ENCODE measurements at regions not wholly inside any gene's neighbourhood (a gene's known extent, or its start where the extent isn't known, plus 50 kb on each side); places are given as distances from the start of the nearest gene placed in this dataset.
"Not testable (repeated sequence)": the region's sequence is repeated elsewhere in the genome, so short reads cannot be mapped to it uniquely, and the experiment has no call there.

GRCh38 chr11:69948256-69949141, 129.3 kb upstream of the FGF3 start:
- H3K27ac ChIP-seq (ENCODE audit: low read depth, low read length), result no peak overlapping the region
- no peaks in the 10 kb centered on the region for H3K36me3 ChIP-seq (ENCODE audit: control insufficient read depth, insufficient read depth, low read length)
- no peak overlapping the region for H3K9ac ChIP-seq (ENCODE audit: low read length)

GRCh38 chr11:69949327-69949726, 128.8 kb upstream of the ANO1 start:
- Histone ChIP-seq H3K4me3 (ENCODE audit: low read length) (no peak overlapping the region), H3K27ac (ENCODE audit: low read depth, low read length) (no peak overlapping the region), H3K36me3 (ENCODE audit: control insufficient read depth, insufficient read depth, low read length) (no peaks in the 10 kb centered on the region), H3K9ac (ENCODE audit: low read length) (no peak overlapping the region), H3K27me3 (ENCODE audit: control insufficient read depth, insufficient read depth, low read length) (peaks cover under 1% of the 10 kb centered on the region), H3K4me1 (ENCODE audit: control insufficient read depth, insufficient read depth, low read length) (no peaks in the 10 kb centered on the region)

More at GRCh38 chr11:69948256-69949141, 129.3 kb upstream of the FGF3 start:
- Histone ChIP-seq H3K4me1 (ENCODE audit: control insufficient read depth, insufficient read depth, low read length) (no peaks in the 10 kb centered on the region), H3K27me3 (ENCODE audit: control insufficient read depth, insufficient read depth, low read length) (peaks cover 2% of the 10 kb centered on the region), H3K4me3 (ENCODE audit: low read length) (no peak overlapping the region)

- Histone ChIP-seq H3K27me3 (ENCODE audit: control insufficient read depth, insufficient read depth, low read length) (no peaks in the 10 kb centered on the region), H3K9ac (ENCODE audit: low read length) (no peak overlapping the region), H3K36me3 (ENCODE audit: control insufficient read depth, insufficient read depth, low read length) (no peaks in the 10 kb centered on the region), H3K4me3 (ENCODE audit: low read length) (no peak overlapping the region), H3K4me1 (ENCODE audit: control insufficient read depth, insufficient read depth, low read length) (no peaks in the 10 kb centered on the region), H3K27ac (ENCODE audit: low read depth, low read length) (no peak overlapping the region)
Measured at GRCh38 chr11:69950120-69950519, 128.0 kb upstream of the ANO1 start.

- H3K9ac ChIP-seq (ENCODE audit: low read length), result no peak overlapping the region
- no peaks in the 10 kb centered on the region for H3K27me3 ChIP-seq (ENCODE audit: control insufficient read depth, insufficient read depth, low read length)
- H3K4me1 ChIP-seq (ENCODE audit: control insufficient read depth, insufficient read depth, low read length), result no peaks in the 10 kb centered on the region
- no peaks in the 10 kb centered on the region for H3K36me3 ChIP-seq (ENCODE audit: control insufficient read depth, insufficient read depth, low read length)
- H3K4me3 ChIP-seq (ENCODE audit: low read length), result no peak overlapping the region
- H3K27ac ChIP-seq (ENCODE audit: low read depth, low read length), result no peak overlapping the region
Measured at GRCh38 chr11:69950621-69951020, 127.5 kb upstream of the ANO1 start.

GRCh38 chr11:69951821-69952220, 126.3 kb upstream of the ANO1 start:
- H3K27me3 ChIP-seq (ENCODE audit: control insufficient read depth, insufficient read depth, low read length), result no peaks in the 10 kb centered on the region
- H3K27ac ChIP-seq (ENCODE audit: low read depth, low read length), result no peak overlapping the region
- no peaks in the 10 kb centered on the region for H3K4me1 ChIP-seq (ENCODE audit: control insufficient read depth, insufficient read depth, low read length)
- H3K4me3 ChIP-seq (ENCODE audit: low read length), result no peak overlapping the region
- H3K36me3 ChIP-seq (ENCODE audit: control insufficient read depth, insufficient read depth, low read length), result no peaks in the 10 kb centered on the region
- no peak overlapping the region for H3K9ac ChIP-seq (ENCODE audit: low read length)

GRCh38 chr11:69952229-69952975, 125.7 kb upstream of the ANO1 start:
- not testable (repeated sequence) for H3K27me3 ChIP-seq (ENCODE audit: control insufficient read depth, insufficient read depth, low read length); H3K27ac ChIP-seq (ENCODE audit: low read depth, low read length); H3K9ac ChIP-seq (ENCODE audit: low read length); H3K36me3 ChIP-seq (ENCODE audit: control insufficient read depth, insufficient read depth, low read length); H3K4me3 ChIP-seq (ENCODE audit: low read length); H3K4me1 ChIP-seq (ENCODE audit: control insufficient read depth, insufficient read depth, low read length)

GRCh38 chr11:69953356-69953755, 124.8 kb upstream of the ANO1 start:
- no peak overlapping the region for H3K9ac ChIP-seq (ENCODE audit: low read length)
- H3K4me1 ChIP-seq (ENCODE audit: control insufficient read depth, insufficient read depth, low read length), result no peaks in the 10 kb centered on the region
- H3K36me3 ChIP-seq (ENCODE audit: control insufficient read depth, insufficient read depth, low read length), result no peaks in the 10 kb centered on the region
- no peak overlapping the region for H3K4me3 ChIP-seq (ENCODE audit: low read length)
- no peak overlapping the region for H3K27ac ChIP-seq (ENCODE audit: low read depth, low read length)
- H3K27me3 ChIP-seq (ENCODE audit: control insufficient read depth, insufficient read depth, low read length), result no peaks in the 10 kb centered on the region

- no peak overlapping the region for H3K27ac ChIP-seq (ENCODE audit: low read depth, low read length)
- no peaks in the 10 kb centered on the region for H3K36me3 ChIP-seq (ENCODE audit: control insufficient read depth, insufficient read depth, low read length)
- H3K4me1 ChIP-seq (ENCODE audit: control insufficient read depth, insufficient read depth, low read length), result no peaks in the 10 kb centered on the region
- no peak overlapping the region for H3K4me3 ChIP-seq (ENCODE audit: low read length)
- no peak overlapping the region for H3K9ac ChIP-seq (ENCODE audit: low read length)
- no peaks in the 10 kb centered on the region for H3K27me3 ChIP-seq (ENCODE audit: control insufficient read depth, insufficient read depth, low read length)
Measured at GRCh38 chr11:69954756-69955155, 123.4 kb upstream of the ANO1 start.

GRCh38 chr11:69956669-69957190, 121.4 kb upstream of the ANO1 start:
- H3K27ac ChIP-seq (ENCODE audit: low read depth, low read length), result no peak overlapping the region
- no peak overlapping the region for H3K4me3 ChIP-seq (ENCODE audit: low read length)
- no peaks in the 10 kb centered on the region for H3K27me3 ChIP-seq (ENCODE audit: control insufficient read depth, insufficient read depth, low read length)
- no peaks in the 10 kb centered on the region for H3K36me3 ChIP-seq (ENCODE audit: control insufficient read depth, insufficient read depth, low read length)
- H3K4me1 ChIP-seq (ENCODE audit: control insufficient read depth, insufficient read depth, low read length), result no peaks in the 10 kb centered on the region
- no peak overlapping the region for H3K9ac ChIP-seq (ENCODE audit: low read length)

GRCh38 chr11:69957849-69958248, 120.3 kb upstream of the ANO1 start:
- H3K27ac ChIP-seq (ENCODE audit: low read depth, low read length), result no peak overlapping the region
- H3K9ac ChIP-seq (ENCODE audit: low read length), result no peak overlapping the region
- H3K36me3 ChIP-seq (ENCODE audit: control insufficient read depth, insufficient read depth, low read length), result no peaks in the 10 kb centered on the region
- no peak overlapping the region for H3K4me3 ChIP-seq (ENCODE audit: low read length)
- H3K4me1 ChIP-seq (ENCODE audit: control insufficient read depth, insufficient read depth, low read length), result no peaks in the 10 kb centered on the region
- no peaks in the 10 kb centered on the region for H3K27me3 ChIP-seq (ENCODE audit: control insufficient read depth, insufficient read depth, low read length)

GRCh38 chr11:69958308-69958707, 119.8 kb upstream of the ANO1 start:
- H3K4me3 ChIP-seq (ENCODE audit: low read length), result no peak overlapping the region
- H3K36me3 ChIP-seq (ENCODE audit: control insufficient read depth, insufficient read depth, low read length), result no peaks in the 10 kb centered on the region
- no peak overlapping the region for H3K27ac ChIP-seq (ENCODE audit: low read depth, low read length)
- H3K27me3 ChIP-seq (ENCODE audit: control insufficient read depth, insufficient read depth, low read length), result no peaks in the 10 kb centered on the region
- no peaks in the 10 kb centered on the region for H3K4me1 ChIP-seq (ENCODE audit: control insufficient read depth, insufficient read depth, low read length)
- H3K9ac ChIP-seq (ENCODE audit: low read length), result no peak overlapping the region

- Histone ChIP-seq H3K4me3 (ENCODE audit: low read length) (no peak overlapping the region), H3K36me3 (ENCODE audit: control insufficient read depth, insufficient read depth, low read length) (no peaks in the 10 kb centered on the region), H3K9ac (ENCODE audit: low read length) (no peak overlapping the region), H3K27me3 (ENCODE audit: control insufficient read depth, insufficient read depth, low read length) (no peaks in the 10 kb centered on the region), H3K4me1 (ENCODE audit: control insufficient read depth, insufficient read depth, low read length) (no peaks in the 10 kb centered on the region), H3K27ac (ENCODE audit: low read depth, low read length) (no peak overlapping the region)
Measured at GRCh38 chr11:69959461-69959860, 118.7 kb upstream of the ANO1 start.

Measured in rectal smooth muscle tissue (tissue), 1 donor.